CD4-positive, alpha-beta T cell treated with Interleukin-12 subunit alpha and Interleukin-12 subunit beta, for 1 hour (primary cell): ENCODE measurements at regions not wholly inside any gene's neighbourhood (a gene's known extent, or its start where the extent isn't known, plus 50 kb on each side); places are given as distances from the start of the nearest gene placed in this dataset.
"Not testable (repeated sequence)": the region's sequence is repeated elsewhere in the genome, so short reads cannot be mapped to it uniquely, and the experiment has no call there.

Source experiments
- DNase-seq: peaks from one replicate; pipeline ENCODE4 v3.0.0-alpha.2; 2020

DNA sequence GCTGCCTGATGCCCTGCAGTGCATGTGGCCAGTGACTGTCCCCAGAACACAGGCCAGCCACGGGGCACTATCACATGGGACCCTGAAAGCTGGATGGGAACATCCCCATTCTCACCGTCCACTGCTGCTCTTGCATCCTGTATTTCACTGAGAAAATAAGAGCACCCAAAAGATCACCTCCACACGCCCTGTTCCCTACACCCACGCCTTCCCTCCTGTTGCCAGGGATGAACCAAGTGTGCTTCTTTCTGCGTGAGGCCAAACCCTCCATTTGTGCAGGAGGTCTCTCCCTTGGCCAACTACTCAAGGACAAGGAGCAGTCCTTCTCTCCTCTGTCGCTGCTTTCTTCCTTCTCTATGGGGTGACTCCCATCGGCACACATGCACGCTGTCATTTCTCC lies 118.3 kb downstream of the LRRC37A3 start:
- DNase-seq, result not testable (repeated sequence)

DNA sequence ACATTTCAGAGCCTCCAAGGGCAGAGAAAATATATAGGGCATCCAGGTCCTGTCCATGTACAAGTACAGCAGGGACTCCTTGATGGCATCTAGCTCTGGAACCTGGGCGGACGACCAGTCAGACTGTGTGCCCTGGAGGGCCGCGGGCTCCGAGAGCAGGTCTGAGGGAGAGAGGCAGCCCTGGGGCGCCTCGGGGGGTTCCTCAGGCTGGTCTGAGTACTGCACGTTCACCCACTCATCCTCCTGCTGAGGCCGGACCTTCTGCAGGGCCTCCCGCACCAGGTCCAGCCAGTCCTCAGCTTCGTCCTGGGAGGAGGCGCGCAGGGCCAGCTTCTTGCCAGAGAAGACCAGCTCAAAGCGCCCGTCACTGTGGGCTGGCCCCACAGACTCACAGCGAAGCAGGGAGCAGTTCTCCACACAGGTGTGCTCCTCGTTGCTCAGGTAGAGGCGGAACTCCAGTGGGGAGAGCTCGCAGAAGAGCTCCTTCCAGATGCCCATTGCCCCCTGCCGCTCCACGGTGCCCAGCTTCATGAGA lies 118.8 kb downstream of the LRRC37A3 start:
- not testable (repeated sequence) for DNase-seq

DNA sequence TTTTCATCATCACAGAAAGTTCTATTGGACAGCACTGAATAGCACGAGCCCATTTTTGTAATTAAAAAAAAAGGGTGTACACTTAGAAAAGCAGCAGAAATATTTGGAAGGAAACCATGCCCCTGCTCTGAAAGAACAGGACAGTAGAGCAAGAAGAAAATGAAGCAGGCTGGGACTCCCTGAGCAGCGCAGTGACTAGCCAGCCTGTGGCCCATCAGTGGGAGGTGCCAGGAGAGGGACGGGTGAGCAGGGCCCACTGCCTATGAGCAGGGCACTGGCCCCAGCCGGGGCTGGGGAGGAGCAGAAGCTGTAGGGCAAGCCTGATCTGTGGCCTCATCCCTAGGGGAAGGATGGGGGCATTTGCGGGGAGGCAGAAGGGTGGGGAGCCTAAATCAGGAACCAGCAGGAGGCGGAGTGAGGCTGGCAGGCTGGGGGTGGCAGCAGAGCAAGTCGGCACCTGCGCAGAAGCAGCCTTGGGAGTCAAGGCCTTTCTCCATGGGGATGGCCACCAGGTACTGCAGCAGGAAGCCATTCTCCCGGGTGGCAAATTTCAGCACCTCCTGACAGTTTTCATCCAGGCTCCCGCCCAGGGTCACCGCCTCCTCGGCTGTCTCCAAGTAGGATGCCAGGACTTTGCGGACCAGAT lies 119.6 kb downstream of the LRRC37A3 start:
- not testable (repeated sequence) for DNase-seq

DNA sequence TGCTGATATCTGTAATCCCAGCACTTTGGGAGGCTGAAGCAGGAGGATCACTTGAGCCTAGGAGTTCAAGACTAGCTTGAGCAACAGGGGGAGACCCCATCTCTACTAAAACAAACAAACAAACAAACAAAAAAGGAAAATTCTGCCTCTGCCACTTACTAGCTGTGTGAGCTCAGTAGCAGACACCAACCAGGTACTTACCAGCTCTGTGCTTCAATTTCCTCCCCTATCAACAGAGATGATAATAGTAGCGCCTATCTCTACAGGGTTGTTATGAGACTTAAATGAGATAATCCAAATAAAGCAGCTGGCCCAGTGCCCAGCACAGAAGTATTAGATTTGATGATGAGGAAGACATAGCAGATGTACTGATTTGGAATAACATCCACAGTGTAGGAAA lies 120.3 kb downstream of the LRRC37A3 start:
- not testable (repeated sequence) for DNase-seq

DNA sequence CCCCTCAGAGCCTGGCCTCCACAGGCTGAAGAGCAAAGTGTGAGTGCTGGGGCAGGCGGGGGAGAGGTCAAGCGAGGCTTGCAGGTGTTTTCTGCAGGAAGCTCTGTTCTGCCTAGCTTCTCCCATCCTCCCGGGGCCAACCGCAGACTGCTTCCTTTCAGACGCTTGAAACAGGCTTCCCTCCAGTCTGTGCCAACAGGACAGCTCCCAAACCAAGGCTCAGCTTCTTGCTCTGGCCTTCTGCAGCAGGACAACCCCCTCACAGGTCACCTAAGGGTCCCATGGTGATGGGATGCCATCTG lies 120.8 kb downstream of the LRRC37A3 start:
- DNase-seq, result not testable (repeated sequence)

DNA sequence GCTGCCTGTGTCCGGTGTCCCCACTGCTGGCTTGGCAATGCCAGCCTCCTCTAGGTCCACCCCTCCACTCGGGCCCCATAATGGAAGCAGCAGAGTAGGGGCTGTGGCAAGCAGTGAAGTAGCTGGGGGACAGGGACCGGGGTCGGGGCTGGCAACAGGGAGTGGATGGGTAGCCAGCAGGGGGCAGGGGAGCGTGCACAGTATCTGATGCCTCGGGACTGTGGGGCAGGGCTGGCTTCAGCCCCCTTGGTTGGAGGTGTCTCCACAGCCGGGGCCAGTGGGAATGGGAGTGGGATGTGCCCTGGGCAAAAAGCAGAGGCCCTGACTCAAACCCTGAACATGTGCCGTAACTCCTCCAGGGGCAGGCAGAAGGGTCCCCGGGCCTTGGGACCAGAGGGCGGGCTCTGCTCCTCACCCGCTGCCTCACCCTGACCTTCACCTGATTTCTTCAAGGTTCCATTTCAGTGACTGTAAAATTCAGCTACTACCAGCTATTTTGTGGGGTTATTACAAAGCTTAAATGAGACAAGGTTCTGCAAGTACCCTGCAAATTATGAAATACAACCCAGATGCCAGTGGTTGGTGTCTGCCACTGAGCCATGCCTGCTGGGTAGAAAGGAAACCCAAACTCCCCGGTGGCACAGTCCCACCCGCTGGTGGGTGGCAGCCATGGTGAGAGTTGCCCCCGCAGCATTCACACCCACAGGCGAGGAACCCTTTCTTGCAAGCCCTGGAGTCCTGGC lies 121.4 kb downstream of the LRRC37A3 start:
- DNase-seq, result not testable (repeated sequence)

DNA sequence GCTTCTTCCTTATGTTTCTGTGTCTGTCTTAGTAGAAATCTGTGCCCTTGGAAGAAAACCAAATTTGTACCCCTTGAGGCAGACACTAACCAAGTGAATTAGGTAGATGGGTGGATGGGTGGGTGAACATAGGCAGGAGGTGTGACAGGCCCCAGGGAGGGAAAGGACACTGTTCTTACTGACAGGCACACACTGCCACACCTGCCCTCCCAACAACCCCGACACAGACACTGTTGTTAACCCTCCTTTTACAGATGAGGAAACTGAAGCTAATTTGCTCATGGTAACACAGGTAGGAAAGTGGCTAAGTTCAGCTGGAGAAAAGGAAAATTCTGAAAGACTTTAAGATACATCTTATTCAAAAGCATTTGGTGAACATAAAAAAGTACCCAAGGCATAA lies 123.9 kb downstream of the LRRC37A3 start:
- DNase-seq, result not testable (repeated sequence)

DNA sequence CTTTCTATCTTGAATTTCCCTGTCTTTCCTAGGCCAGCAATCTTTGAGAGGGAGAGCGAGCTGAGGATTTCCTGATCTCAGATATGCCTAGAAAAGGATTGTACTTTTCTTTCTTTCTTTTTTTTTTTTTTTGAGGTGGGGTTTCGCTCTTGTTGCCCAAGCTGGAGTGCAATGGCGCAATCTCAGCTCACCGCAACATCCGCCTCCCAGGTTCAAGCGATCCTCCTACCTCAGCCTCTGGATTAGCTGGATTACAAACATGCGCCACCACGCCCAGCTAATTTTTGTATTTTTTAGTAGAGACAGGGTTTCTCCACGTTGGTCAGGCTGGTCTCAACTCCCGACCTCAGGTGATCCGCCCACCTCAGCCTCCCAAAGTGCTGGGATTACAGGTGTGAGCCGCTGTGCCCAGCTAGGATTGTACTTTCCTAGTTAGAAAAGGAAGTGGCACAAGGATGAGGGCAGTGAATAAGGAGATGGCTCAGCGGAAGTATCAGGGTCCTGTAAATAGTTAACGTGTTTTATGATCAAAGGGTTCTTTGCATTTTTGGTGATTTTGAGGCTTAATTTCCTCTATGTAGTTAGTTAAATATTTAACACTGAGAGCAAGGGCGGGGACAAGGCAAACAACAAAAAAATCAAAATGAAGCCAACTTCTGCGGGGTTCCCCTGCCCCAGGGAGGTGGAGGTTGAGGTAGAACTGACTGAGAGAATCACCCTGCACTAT lies 124.6 kb downstream of the LRRC37A3 start:
- not testable (repeated sequence) for DNase-seq

DNA sequence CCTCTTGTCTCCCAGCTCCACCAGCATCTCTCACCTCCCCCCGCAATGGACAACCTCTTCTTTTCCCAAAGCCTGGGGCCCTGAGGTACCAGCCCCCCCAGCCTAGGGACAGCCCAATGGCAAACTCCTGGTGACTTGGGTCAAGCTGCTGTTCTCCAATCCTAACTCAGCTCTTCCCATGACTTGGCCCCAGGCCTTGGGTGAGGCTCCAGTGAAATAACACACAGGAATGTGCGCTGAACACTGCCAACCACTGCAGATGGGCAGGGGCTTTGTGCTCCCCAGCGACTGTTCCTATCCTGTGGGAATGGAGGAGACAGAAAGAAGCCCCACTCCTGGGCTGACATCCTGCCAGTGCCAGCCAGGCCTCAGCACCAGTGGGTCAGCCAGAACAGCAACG lies 125.2 kb downstream of the LRRC37A3 start:
- not testable (repeated sequence) for DNase-seq

DNA sequence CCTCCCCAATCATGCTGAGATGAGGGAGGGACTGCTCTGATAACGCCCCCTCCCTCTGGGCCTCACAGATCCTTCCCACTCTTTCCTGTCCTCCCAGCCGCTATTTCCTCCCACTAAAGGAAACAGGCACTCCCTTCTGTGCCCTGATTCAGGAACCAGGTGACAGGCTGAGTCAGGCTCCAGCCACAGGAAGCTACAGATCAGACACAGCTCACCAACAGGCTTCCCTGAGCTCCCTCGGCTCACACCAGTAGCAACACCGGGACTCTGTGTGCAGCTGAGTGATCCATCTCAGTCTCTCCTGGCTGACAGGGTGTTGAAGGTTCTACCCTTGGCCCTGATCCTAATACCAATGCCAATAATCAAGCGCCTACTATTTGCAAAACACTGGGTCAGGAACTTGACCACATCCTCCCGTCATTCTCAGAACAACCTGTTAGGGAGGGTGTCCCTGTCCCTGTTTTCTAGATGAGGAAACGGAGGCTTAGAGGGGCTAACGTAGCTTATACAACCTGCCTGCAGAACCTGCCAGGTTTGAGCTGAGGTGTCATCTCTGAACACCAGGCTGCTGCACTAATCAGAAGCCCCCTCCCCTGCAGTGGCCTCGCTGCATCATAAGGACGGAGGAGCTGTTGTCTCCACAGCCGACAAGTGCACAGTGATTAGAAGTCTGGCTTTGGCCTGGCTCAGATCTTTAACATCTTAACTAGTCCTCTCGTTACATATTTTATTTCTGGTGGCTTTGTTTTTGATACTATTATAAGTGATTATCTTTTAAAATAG lies 126.3 kb downstream of the LRRC37A3 start:
- DNase-seq, result peak; percentile 28

DNA sequence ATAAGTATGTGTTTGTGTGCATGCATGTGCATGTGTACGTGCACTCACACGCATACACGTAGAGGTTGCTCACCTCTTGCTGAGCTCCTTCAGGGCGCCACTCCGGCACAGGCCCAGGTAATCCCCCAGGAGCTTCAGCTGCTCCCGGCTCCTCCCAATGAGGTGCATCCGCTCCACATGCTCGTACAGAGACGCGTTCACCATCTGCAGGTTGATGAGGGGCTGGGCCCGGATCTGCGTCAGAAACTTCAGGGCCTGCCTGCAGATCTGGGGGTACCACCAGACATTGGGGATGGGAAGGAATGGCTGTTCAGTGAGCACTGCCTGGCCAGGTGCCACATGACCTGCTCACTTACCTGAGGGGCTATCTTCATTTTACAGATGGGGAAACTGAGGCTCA lies 127.0 kb downstream of the LRRC37A3 start:
- DNase-seq, result not testable (repeated sequence)

DNA sequence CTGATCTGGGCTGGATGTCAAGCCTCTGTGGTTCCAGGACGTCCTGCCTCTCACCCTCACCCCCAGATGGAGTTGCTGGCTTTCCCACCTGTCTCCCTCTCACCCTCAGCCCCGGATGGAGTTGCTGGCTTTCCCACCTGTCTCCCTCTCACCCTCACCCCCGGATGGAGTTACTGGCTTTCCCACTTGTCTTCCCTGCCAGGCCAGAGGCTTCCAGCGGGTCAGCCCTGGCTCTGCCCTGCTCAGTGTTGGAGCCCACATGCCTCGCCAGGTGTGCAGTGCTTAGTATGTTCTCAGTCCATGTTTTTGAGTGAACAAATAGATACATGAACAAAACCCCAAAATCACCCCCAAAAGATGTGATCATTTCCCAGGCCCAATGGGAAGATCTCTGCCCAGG lies 127.6 kb downstream of the LRRC37A3 start:
- DNase-seq, result not testable (repeated sequence)

DNA sequence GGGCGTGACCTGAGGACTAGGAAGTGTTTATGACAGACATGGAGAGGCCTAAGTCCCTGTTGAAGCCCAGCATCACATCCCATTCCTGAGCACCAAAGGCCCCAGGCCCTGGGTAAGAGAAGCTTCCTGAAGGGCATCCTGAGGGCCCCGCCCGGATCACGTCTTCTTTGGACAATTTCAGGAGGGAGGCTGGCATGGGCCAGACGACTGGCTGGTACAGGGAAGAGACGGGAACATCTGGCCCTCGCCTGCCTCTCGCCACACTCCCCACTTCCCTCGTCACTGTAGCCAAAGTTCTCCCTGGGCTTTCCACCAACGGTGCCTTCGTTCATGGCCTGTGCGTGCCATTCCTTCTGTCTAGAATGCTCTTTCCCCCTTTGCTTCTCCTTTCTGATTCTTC lies 128.1 kb downstream of the LRRC37A3 start:
- not testable (repeated sequence) for DNase-seq

DNA sequence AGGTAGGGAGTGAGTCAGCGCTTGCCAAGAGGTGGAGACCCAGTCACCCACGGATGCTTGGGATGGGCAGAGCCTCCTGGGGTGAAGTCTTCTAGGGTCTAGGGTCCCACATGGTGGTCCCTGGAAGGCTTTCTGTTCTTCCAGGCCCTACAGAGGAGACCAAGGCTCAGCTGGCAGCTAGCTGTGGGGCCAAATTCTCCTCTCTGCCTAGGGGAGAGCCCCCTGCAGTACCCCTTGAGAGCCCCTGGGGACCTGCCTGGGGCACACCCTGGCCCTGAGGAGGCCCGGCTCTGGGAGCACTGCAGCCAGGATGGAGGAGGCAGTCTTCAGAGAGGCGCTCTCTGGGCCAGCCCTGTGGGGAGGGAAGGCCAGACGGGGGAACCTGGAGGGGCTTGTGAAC lies 128.6 kb upstream of the SMURF2 start:
- DNase-seq, result not testable (repeated sequence)

DNA sequence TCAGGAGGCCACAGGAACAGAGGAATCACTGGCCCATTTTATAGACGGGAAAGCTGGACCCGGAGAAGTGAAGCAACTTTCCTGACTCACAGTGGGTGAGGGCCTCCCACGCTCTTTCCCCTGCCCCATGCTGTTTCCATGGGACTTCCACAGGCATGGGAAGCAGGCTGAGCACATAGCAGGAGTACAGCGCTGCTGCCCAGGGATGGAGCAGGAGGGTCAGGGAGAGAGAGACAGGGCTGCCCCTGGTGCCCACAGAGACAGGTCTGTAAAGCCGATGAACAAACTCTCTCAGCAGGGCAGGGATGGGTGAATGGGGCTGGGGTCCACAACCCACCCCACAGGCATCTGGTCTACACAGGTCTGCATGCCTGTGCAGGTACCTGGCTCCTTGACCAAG lies 128.1 kb upstream of the SMURF2 start:
- not testable (repeated sequence) for DNase-seq

DNA sequence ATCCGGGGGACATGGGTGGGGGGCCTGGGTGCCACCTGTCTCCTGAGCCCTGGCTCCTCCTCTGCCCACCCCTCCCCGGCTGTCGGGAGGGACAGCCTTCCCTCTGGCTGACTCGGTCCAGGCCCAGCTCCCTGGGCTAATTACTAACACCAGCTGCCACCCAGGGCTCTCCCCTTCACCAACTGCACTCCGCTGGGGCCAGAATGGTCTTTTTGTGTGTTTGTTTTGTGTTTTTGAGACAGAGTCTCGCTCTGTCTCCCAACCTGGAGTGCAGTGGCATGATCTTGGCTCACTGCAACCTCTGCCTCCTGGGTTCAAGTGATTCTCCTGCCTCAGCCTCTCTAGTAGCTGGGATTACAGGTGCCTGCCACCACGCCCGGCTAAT lies 126.9 kb upstream of the SMURF2 start:
- DNase-seq, result not testable (repeated sequence)

DNA sequence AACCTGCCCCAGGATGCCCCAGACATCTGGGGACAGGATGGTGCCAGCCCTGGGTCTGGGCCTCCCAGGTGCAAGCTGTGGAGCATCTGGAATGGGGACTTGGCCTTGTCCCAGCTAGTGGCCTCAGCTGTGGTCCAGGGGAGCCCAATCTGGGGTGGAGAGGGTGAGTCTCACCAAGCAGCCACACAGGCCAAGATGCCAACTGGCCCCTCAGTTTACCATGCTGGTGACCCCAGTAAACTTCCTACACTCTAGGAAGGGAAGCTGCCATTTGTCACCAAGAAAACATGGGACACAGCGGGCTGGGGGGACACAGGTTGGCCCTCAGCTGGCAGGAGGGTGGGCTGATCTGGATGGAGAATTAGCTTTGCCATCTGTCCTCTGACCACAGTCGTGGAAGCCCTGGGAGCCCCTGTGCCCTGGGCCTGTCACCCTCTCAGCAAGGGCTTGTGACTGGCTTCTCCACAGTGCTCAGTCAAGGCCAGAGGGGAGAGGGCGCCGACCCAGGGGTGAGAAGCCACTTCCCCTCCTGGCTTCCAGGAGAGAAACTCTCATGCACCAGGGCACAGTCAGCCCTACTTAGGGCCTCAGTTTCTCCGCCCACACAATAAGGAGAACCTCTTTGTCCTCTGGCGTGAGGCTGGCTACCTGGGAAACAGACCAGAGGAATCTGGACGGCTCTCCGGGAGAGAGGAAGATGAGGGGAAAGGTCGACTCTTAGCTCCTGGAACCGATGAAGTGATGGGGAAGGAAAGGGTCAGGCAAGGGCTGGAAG lies 126.4 kb upstream of the SMURF2 start:
- no peak for DNase-seq

DNA sequence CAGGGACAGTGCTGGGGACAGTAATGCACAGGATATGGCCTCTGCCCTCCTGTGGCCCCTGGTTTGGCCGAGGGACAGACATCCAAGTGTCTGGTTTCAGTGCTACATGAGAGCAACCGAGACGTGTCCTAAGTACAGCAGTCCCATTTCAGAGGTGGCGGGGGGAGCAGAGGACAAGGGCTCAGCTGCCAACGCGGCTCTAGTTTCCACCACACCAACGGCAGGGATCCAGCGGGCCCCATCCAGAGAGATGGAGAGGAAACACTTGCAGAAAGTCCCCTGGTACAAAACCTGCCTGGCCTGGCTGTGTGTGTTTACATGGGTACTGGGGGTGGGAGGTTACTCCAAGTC lies 125.8 kb upstream of the SMURF2 start:
- no peak for DNase-seq

DNA sequence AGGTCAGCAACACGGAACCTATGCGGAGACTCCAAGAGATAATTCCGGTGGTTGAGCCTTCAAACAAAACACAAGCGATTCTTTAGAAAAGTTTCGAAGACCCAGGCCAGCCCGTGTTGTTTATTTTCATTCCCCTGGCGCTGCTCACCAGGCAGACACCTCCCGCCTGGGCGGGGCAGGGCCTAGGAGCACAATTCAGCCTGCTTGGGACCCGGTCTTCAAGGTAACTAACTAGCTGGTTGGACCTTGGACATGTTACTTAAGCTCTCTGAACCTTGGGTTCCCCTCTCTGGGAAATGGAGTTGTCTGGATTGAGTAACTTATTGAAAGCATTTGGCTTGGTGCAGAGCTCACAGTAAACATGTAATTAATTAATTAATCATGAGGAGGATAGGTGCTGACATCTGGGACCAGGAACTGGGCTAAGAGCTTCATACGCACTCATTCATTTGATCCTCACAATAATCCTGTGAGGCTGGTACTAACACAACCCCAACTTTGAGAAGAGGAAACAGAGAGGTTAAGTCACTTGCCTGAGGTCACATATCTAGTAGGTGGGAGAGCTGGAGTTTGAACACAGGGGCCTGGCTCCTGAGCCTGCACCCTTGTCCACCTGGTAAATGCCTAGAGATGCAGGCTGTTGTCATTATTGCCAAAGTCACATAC lies 125.3 kb upstream of the SMURF2 start:
- no peak for DNase-seq

DNA sequence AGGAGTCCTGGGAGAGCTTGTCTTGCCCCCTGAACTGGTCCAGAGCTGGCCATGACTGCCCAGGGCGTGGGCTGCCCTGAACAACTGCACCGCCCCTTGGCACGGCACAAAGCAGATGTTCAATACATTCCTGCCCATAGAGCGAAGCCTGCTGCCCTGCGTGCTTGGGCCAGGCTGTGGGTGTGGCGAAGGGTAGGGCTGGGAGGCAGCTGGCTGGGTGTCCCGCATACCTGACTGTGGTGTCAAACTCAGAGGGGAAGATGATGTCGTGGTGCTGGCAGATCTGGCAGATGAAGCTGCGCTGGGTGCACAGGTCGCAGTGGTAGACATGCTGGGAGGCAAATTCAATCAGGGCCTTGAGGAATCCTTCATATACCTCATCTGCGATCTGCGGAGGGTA lies 124.2 kb upstream of the SMURF2 start:
- DNase-seq, result no peak

DNA sequence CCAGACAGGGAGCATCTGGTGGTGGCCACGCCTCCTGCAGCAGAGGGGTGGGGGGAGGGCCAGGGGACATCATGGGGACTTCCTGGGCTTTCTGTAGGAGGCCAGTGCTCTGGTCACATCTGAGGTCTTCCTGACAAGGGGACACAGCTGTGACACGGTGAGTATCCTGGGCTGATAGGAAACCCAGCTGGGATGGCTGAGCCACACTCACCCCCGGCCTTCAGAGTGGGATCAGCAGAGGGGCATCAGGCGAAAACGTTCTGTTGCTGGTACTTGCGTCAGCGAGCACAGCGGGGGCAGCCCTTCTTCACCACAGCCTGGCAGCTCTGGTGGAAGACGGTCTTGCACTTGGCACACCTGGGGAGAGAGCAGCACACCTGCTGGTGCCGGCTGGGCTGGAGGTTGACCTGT lies 122.9 kb upstream of the SMURF2 start:
- no peak for DNase-seq
